GM18508 (cell line): ENCODE measurements at regions not wholly inside any gene's neighbourhood (a gene's known extent, or its start where the extent isn't known, plus 50 kb on each side); places are given as distances from the start of the nearest gene placed in this dataset.

ENCODE experiments used
- ATAC-seq: cut with Tn5 transposase; IDR thresholded peaks from one replicate; pipeline ENCODE4 v1.9.1; 2021; ENCODE audit warnings: moderate number of reproducible peaks; ENCODE audit not compliant: insufficient read depth, unreplicated experiment

DNA sequence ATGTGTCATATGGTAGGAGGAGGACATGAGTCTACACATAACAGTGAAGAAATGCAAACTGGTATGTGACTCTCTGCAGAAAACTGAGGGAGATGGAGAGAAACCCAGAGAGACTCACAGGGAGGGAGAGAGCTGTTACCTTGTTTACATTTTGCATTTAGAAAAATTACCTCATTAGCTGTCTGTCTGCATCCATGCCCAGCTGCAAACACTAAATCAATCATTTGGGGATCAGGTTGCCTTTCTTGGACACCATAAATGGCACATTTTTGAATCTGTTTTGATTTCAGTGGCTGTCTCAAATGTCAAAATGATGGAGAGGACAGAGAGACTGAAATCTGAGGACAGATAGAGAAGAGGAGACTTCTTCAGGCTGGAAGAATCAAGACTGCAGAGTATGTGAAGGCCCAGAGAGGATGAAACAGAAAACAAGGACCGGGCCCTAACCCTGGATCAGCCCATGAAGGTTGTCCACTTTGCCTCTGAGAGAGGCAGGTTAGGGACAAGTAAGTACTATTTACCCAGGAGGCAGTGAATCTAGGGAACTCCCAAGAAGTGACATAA is 92.2 kb downstream of the UNC5CL start:
- no peak for ATAC-seq

- ATAC-seq: no peak
Measured at GRCh38 chr6:40937491-40937890, 101.5 kb downstream of the UNC5CL start.

- no peak for ATAC-seq
Measured at GRCh38 chr6:40936818-40937251, 102.2 kb downstream of the UNC5CL start.

- no peak for ATAC-seq
Measured at GRCh38 chr6:40933864-40934263, 105.2 kb downstream of the UNC5CL start.

DNA sequence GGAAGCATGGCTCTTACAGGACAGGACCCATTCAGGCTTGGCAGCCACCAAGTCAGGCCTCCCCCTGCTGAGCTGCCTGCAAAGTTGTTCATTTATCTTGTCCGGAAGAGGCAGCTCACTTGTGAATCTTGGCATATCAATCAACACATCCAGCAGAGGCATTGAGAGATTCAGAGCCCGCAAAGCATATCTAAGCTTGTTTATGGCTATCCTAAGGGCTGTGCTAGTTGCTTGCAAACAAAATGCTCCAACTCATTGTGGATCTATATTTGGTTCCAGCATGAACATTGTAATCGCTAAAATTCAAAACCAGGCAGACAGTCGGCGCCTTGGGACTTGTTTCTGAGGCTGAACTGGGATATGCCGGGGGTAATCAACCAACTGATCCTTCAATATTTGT is 106.1 kb downstream of the UNC5CL start:
- no peak for ATAC-seq

- no peak for ATAC-seq
Measured at GRCh38 chr6:40932366-40932765, 106.7 kb downstream of the UNC5CL start.

- no peak for ATAC-seq
Measured at GRCh38 chr6:40931931-40932330, 107.1 kb downstream of the UNC5CL start.

DNA sequence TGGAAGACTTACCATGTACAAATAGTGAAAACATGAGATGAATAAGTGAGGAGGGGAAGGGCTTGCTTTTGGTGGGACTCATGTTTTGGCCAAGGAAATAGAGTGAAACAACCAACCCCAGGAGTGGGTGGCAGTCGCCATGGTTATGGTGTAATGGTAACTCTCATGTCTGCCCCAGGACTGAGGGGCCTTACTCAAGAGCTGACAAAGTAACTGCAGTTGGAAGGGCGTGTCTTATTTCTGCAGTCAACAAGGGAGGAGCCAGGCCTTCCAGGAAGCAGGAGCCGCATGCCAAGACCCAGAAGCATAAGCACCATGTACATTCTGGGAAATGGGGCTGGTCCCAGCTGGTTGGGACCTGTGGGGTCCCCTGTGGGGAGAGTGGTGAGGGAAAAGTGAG is 108.5 kb downstream of the UNC5CL start:
- ATAC-seq: no peak

DNA sequence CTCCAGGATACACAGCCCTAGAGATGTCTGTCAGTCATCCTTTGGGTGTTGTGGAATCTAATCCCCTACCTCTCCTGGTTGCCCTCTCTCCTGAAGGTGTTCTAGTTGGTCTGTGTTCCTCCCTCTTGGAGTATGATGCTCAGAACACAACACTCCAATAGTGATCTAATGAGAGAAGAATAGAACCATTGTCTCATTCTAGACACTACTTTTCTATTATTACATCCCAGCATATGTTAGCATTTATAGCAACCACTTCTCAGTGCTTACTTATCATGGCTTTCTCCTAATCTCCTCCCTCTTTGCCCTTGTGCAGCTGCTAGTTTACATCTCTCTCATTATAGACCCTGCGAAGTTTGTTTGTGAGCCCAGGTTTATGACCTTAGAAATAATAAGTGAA is 109.0 kb downstream of the UNC5CL start:
- no peak for ATAC-seq

- no peak for ATAC-seq
Measured at GRCh38 chr6:40929176-40929575, 109.8 kb downstream of the UNC5CL start.

GRCh38 chr6:40928763-40929162 is 110.3 kb downstream of the UNC5CL start:
- ATAC-seq: no peak

DNA sequence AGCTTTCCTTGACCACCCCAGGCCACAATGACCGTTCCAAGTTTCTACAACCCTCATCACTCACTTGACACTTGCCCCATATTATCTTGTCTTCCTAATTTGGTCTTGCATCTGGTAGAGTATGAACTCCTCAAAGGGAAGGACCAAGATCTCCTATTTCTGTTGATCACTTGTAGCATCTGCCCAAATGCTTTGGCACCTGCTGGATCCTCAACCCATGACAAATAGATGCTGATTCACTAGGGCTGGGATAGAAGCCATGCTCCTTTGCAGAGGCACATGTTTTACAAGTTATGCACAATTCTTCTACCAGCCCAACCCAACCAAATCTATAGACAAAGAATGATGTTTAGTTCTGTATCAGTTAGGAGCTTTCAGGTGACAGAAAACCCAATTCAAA is 110.7 kb downstream of the UNC5CL start:
- ATAC-seq: no peak

GRCh38 chr6:40925341-40925740 is 113.7 kb downstream of the UNC5CL start:
- no peak for ATAC-seq

GRCh38 chr6:40924839-40925238 is 114.2 kb downstream of the UNC5CL start:
- ATAC-seq: no peak

DNA sequence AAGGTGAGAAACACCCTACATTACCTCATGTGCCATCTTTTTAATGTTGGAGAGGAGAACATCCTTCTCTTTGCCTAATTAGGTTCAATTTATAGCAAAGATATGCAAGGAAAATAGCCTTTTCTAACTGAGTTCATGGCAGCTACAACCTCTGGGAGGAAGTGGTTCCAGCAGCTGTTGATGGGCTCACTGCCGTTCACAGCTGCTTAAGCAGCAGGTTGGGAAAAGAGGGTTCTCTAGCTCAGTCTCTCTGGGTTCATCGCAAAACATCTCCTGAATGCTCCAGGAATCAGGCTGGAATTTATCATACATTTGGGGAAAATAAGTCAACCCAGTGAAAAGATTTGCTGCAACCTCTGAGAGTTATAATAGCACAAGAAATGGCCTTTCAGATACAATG is 115.1 kb downstream of the UNC5CL start:
- ATAC-seq: no peak

GRCh38 chr6:40923326-40923725 is 115.7 kb downstream of the UNC5CL start:
- ATAC-seq: no peak

DNA sequence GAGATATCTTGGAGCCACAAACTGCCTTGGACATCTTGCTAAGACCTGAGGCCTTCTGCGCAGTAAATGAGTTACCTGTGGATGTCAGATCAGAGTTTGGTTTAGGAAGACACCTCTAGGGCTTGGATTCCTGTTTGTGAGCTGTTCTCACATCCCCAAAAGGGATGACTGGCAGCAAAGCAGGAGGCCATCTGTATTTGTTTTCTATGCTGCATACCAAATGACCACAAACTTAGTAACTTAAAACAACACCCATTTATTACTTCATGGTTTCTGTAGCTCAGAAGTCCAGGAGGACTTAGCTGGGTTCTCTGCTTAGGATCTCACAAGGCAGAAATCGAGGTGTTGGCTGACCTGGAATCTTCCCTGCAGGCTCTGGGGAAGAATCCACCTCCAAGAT is 116.7 kb downstream of the UNC5CL start:
- no peak for ATAC-seq

DNA sequence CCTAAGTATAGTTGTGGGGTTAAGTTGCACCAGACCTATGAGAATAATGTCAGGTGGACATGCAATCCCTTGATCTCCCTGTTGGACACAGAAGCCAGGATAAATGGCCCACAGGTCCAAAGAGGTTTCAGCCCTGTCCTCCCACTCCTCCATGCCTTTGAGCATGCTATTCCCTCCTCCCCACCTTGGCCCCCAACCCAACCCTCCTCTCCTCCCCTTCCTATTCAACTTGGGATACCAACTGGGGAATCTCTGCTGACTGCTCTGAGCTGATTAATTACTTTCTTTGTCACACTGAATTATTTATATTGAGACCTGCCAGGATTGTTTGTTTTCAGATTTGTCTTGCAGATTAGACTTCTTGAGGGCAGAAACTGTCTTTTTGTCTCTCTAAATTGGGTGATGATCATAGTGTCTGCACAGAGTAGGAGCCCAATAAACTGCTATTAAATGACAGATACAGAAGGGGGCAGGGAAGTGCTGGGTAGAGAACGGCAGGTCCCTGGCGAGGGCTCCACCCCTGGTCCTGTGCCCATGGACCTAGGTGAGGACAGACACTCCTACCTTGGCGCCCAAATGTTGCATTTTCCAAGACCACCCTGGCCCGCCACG is 120.9 kb downstream of the UNC5CL start:
- ATAC-seq: no peak

- no peak for ATAC-seq
Measured at GRCh38 chr6:40917603-40918002, 121.4 kb downstream of the UNC5CL start.

DNA sequence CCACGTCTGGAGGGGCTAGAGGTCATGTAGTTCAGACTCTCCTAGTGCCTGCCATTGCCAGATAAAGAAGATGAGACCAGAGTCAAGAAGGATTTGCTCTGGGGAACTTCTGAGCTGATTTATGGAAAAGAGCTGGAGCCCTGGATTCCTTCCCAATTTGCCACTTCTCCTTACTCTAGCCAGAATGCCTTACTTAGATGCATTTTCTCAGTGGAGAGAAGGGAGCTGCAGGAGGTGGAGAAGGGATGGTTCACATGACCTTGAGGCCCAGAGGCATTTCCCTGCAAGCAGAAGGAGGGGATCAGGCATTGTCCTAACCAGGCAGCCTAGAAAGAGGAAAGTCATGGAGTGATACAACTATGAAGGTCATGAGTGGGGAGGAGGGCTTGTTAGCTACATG is 122.2 kb downstream of the UNC5CL start:
- ATAC-seq: no peak

DNA sequence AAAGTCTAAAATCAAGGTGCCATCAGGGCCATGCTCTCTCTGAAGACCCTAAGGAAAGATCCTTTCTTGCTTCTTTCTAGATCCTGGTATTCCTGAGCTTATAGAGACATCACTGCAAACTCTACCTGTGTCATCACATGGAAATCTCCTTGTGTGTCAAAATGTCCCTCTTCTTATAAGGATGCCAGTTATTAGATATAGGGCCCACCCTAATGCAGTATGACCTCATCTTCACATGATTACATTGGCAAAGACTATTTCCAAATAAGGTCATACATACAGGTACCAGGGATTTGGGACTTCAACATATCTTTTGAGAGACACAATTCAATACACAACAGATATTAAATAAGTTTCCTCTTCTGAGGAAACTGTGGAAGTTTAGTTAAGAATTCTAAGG is 123.9 kb downstream of the UNC5CL start:
- no peak for ATAC-seq

DNA sequence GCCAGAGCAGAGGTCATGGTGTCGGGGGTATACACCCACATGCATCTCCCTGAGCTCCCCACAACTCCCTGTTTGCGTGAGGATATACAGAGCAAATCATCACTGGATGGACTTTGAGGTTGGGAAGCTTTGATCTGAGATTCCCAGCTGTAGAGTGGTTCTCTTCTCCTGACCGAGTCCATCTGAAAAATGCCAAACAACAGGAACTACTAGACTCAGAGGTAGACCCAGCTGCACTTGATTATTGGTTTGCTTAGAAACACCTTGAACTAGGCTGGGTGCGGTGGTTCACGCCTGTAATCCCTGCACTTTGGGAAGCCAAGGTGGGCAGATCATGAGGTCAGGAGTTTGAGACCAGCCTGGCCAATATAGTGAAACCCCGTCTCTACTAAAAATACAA is 125.0 kb downstream of the UNC5CL start:
- ATAC-seq: no peak
